Progenitor cell of endocrine pancreas (in vitro differentiated cells): ENCODE measurements at regions not wholly inside any gene's neighbourhood (a gene's known extent, or its start where the extent isn't known, plus 50 kb on each side); places are given as distances from the start of the nearest gene placed in this dataset.

ENCODE experiments used
- DNase-seq: peaks from one replicate; pipeline ENCODE4 v3.0.0; 2021; ENCODE audit warnings: low spot score; ENCODE audit not compliant: unreplicated experiment
- H3K27ac Mint-ChIP-seq: 2 replicates; pipeline ENCODE4 v1.8.0; 2021; ENCODE audit warnings: mild to moderate bottlenecking, moderate library complexity, mixed read lengths
- H3K27me3 Mint-ChIP-seq: 2 replicates; pipeline ENCODE4 v1.8.0; 2021; ENCODE audit warnings: mixed read lengths
- H3K36me3 Mint-ChIP-seq: 2 replicates; pipeline ENCODE4 v1.8.0; 2022; ENCODE audit warnings: mixed read lengths; ENCODE audit not compliant: insufficient read depth
- H3K4me1 Mint-ChIP-seq: 2 replicates; pipeline ENCODE4 v1.8.0; 2021; ENCODE audit warnings: low read depth, mixed read lengths
- H3K4me3 Mint-ChIP-seq: 2 replicates; pipeline ENCODE4 v1.8.0; 2021; ENCODE audit warnings: low read depth, mild to moderate bottlenecking, moderate library complexity, mixed read lengths
- H3K9me3 Mint-ChIP-seq: 2 replicates; pipeline ENCODE4 v1.8.0; 2021; ENCODE audit warnings: low read depth, mixed read lengths
- CTCF ChIP-seq: fragments of 200-600 bp; sonication (generic); IDR thresholded peaks from one replicate; pipeline ENCODE4 v1.5.0; 2021; ENCODE audit warnings: antibody characterized with exemption, mild to moderate bottlenecking; ENCODE audit not compliant: unreplicated experiment

DNA sequence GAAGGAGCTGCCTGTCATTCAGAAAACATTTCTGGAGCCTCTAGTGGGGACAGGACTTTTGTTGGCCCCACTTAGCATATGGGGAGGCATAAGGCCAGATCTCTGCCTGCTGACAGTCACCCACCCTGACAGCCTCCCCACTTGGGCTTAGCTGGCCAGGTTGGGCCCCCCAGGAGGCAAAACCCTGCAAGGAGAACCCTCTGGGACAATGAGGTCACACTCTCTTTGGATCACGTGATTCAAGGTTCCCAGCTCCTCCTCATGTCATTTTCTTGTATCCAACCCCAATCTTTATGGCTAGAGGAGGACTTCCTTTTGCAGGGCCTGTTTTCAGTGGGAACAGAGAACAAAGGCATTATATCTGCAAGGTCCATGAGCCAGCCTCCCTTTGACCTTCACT, 60.0 kb downstream of the NAV1 start:
- no peak overlapping the region for H3K4me3 Mint-ChIP-seq
- H3K9me3 Mint-ChIP-seq = no peaks in the 10 kb centered on the region
- H3K36me3 Mint-ChIP-seq = no peaks in the 10 kb centered on the region
- no peak for TF ChIP-seq CTCF
- DNase-seq = no peak
- H3K27ac Mint-ChIP-seq = no peak overlapping the region
- H3K27me3 Mint-ChIP-seq = no peaks in the 10 kb centered on the region
- H3K4me1 Mint-ChIP-seq = no peaks in the 10 kb centered on the region

DNA sequence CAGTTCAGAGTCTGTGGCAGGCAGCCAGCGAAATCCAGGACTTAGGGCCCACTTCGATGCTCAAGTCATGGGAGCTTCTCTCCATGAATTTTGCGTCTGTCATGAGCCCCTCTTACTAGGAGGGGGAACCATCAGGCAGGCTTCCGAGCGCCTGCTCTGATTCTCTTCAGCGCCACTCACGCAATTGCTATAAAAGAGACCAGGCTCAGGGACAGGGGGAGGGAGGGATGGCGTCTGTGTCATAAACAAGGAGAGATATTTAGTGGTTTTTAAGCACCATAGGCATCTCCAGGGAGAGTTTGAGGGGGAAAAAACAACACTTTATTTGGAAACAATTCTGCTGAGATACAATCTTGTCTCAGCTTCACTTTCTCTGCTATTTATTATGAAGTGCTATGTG, 60.6 kb downstream of the NAV1 start:
- Mint-ChIP-seq H3K4me3 (no peak overlapping the region), H3K27ac (no peak overlapping the region), H3K4me1 (no peaks in the 10 kb centered on the region), H3K36me3 (no peaks in the 10 kb centered on the region), H3K9me3 (no peaks in the 10 kb centered on the region), H3K27me3 (no peaks in the 10 kb centered on the region)
- no peak for DNase-seq
- no peak for TF ChIP-seq CTCF

- Mint-ChIP-seq H3K4me3 (no peak overlapping the region), H3K4me1 (no peaks in the 10 kb centered on the region), H3K9me3 (no peaks in the 10 kb centered on the region), H3K36me3 (no peaks in the 10 kb centered on the region), H3K27ac (no peak overlapping the region), H3K27me3 (no peaks in the 10 kb centered on the region)
- TF ChIP-seq CTCF = no peak
- DNase-seq = no peak
Observed at GRCh38 chr1:201602413-201603265, 63.7 kb downstream of the NAV1 start.

DNA sequence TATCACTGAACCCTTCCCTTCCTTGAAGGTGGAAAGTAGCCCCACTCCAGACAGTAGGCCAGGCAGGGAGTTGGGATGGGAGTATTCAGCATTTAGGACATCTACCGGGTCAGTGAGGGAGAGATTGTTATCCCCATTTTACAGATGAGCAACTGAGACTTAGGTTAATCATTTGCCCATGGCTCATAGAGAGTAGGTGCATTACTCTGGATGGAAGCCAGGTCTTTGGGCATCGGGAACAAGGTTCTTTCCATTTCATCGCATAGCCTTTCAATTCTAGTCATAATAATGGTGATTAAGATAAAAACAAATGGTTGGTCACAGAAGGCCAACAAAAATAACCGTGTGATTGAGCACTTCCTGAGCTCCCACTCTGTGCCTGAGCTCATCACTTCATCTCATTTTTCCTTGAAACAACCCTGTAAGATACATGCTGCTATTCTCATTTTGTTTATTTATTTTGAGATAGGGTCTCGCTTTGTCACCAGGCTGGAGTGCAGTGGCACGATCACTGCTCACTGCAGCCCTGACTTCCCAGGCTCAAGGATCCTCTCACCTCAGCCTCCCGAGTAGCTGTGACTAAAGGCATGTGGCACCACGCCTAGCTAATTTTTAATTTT, 64.8 kb downstream of the NAV1 start:
- no peak for DNase-seq
- H3K27ac Mint-ChIP-seq = no peak overlapping the region

More for the DNA sequence above, 64.8 kb downstream of the NAV1 start:
- Mint-ChIP-seq H3K27me3 (no peaks in the 10 kb centered on the region), H3K4me3 (no peak overlapping the region), H3K36me3 (no peaks in the 10 kb centered on the region), H3K9me3 (no peaks in the 10 kb centered on the region), H3K4me1 (no peaks in the 10 kb centered on the region)
- TF ChIP-seq CTCF = no peak
